ENCODE measurements at regions not wholly inside any gene's neighbourhood (a gene's known extent, or its start where the extent isn't known, plus 50 kb on each side); places are given as distances from the start of the nearest gene placed in this dataset.

DNA sequence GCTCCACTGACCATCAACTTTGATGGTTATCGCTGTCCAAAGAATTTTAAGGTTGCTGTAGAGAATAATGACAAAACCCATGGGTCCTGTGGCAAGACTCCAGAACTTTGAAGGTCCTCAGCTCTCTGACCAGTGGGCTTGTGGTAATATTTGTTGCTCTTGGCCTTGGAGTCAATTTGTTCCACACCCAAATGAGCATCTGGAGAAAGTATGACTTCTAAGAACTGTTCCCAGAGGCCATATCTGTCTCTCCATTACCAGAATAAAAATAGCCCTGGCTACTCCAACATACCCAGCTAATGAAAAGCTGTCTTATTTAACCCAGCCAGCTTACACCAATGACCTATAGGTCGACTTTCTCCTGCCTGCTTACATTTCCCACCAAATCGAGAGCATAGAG lies 466.4 kb downstream of the MEIS1 start:
- TF ChIP-seq, protein P1, sequence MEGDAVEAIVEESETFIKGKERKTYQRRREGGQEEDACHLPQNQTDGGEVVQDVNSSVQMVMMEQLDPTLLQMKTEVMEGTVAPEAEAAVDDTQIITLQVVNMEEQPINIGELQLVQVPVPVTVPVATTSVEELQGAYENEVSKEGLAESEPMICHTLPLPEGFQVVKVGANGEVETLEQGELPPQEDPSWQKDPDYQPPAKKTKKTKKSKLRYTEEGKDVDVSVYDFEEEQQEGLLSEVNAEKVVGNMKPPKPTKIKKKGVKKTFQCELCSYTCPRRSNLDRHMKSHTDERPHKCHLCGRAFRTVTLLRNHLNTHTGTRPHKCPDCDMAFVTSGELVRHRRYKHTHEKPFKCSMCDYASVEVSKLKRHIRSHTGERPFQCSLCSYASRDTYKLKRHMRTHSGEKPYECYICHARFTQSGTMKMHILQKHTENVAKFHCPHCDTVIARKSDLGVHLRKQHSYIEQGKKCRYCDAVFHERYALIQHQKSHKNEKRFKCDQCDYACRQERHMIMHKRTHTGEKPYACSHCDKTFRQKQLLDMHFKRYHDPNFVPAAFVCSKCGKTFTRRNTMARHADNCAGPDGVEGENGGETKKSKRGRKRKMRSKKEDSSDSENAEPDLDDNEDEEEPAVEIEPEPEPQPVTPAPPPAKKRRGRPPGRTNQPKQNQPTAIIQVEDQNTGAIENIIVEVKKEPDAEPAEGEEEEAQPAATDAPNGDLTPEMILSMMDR (tag by site-specific recombination; IDR thresholded peaks at IDR 0.05): no peak
- TF ChIP-seq ZNF24 (tag by site-specific recombination; IDR thresholded peaks at IDR 0.05): no peak
- TF ChIP-seq ZNF324 (tag by site-specific recombination; IDR thresholded peaks at IDR 0.05): no peak
- no peak for TF ChIP-seq PRDM1 (tag by site-specific recombination; IDR thresholded peaks at IDR 0.05)
- no peak for TF ChIP-seq ZNF48 (tag by site-specific recombination; IDR thresholded peaks at IDR 0.05)
- TF ChIP-seq, protein P2, sequence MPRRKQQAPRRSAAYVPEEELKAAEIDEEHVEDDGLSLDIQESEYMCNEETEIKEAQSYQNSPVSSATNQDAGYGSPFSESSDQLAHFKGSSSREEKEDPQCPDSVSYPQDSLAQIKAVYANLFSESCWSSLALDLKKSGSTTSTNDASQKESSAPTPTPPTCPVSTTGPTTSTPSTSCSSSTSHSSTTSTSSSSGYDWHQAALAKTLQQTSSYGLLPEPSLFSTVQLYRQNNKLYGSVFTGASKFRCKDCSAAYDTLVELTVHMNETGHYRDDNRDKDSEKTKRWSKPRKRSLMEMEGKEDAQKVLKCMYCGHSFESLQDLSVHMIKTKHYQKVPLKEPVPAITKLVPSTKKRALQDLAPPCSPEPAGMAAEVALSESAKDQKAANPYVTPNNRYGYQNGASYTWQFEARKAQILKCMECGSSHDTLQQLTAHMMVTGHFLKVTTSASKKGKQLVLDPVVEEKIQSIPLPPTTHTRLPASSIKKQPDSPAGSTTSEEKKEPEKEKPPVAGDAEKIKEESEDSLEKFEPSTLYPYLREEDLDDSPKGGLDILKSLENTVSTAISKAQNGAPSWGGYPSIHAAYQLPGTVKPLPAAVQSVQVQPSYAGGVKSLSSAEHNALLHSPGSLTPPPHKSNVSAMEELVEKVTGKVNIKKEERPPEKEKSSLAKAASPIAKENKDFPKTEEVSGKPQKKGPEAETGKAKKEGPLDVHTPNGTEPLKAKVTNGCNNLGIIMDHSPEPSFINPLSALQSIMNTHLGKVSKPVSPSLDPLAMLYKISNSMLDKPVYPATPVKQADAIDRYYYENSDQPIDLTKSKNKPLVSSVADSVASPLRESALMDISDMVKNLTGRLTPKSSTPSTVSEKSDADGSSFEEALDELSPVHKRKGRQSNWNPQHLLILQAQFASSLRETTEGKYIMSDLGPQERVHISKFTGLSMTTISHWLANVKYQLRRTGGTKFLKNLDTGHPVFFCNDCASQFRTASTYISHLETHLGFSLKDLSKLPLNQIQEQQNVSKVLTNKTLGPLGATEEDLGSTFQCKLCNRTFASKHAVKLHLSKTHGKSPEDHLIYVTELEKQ (tag by site-specific recombination; IDR thresholded peaks at IDR 0.05; ENCODE audit: borderline replicate concordance): no peak
- TF ChIP-seq HOXA7 (CRISPR knock-in tag; IDR thresholded peaks at IDR 0.05; ENCODE audit: borderline replicate concordance): no peak
- TF ChIP-seq, protein P3, sequence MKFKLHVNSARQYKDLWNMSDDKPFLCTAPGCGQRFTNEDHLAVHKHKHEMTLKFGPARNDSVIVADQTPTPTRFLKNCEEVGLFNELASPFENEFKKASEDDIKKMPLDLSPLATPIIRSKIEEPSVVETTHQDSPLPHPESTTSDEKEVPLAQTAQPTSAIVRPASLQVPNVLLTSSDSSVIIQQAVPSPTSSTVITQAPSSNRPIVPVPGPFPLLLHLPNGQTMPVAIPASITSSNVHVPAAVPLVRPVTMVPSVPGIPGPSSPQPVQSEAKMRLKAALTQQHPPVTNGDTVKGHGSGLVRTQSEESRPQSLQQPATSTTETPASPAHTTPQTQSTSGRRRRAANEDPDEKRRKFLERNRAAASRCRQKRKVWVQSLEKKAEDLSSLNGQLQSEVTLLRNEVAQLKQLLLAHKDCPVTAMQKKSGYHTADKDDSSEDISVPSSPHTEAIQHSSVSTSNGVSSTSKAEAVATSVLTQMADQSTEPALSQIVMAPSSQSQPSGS (tag by site-specific recombination; IDR thresholded peaks at IDR 0.05; ENCODE audit: low read depth): no peak
- TF ChIP-seq, protein P4, sequence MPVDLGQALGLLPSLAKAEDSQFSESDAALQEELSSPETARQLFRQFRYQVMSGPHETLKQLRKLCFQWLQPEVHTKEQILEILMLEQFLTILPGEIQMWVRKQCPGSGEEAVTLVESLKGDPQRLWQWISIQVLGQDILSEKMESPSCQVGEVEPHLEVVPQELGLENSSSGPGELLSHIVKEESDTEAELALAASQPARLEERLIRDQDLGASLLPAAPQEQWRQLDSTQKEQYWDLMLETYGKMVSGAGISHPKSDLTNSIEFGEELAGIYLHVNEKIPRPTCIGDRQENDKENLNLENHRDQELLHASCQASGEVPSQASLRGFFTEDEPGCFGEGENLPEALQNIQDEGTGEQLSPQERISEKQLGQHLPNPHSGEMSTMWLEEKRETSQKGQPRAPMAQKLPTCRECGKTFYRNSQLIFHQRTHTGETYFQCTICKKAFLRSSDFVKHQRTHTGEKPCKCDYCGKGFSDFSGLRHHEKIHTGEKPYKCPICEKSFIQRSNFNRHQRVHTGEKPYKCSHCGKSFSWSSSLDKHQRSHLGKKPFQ (tag by site-specific recombination; IDR thresholded peaks at IDR 0.05): no peak
- TF ChIP-seq ZNF114 (tag by site-specific recombination; IDR thresholded peaks at IDR 0.05): no peak
- TF ChIP-seq, protein P5, sequence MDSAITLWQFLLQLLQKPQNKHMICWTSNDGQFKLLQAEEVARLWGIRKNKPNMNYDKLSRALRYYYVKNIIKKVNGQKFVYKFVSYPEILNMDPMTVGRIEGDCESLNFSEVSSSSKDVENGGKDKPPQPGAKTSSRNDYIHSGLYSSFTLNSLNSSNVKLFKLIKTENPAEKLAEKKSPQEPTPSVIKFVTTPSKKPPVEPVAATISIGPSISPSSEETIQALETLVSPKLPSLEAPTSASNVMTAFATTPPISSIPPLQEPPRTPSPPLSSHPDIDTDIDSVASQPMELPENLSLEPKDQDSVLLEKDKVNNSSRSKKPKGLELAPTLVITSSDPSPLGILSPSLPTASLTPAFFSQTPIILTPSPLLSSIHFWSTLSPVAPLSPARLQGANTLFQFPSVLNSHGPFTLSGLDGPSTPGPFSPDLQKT (IDR thresholded peaks at IDR 0.05; ENCODE audit: borderline replicate concordance, low read depth, low read length): no peak
- TF ChIP-seq, protein P6, sequence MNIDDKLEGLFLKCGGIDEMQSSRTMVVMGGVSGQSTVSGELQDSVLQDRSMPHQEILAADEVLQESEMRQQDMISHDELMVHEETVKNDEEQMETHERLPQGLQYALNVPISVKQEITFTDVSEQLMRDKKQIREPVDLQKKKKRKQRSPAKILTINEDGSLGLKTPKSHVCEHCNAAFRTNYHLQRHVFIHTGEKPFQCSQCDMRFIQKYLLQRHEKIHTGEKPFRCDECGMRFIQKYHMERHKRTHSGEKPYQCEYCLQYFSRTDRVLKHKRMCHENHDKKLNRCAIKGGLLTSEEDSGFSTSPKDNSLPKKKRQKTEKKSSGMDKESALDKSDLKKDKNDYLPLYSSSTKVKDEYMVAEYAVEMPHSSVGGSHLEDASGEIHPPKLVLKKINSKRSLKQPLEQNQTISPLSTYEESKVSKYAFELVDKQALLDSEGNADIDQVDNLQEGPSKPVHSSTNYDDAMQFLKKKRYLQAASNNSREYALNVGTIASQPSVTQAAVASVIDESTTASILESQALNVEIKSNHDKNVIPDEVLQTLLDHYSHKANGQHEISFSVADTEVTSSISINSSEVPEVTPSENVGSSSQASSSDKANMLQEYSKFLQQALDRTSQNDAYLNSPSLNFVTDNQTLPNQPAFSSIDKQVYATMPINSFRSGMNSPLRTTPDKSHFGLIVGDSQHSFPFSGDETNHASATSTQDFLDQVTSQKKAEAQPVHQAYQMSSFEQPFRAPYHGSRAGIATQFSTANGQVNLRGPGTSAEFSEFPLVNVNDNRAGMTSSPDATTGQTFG (tag by site-specific recombination; IDR thresholded peaks at IDR 0.05; ENCODE audit: borderline replicate concordance): no peak
- TF ChIP-seq YY1 (tag by site-specific recombination; IDR thresholded peaks at IDR 0.05): no peak
- TF ChIP-seq ZNF433 (tag by site-specific recombination; IDR thresholded peaks at IDR 0.05; ENCODE audit: low read depth): no peak
